Neural cell (in vitro differentiated cells): ENCODE measurements at regions not wholly inside any gene's neighbourhood (a gene's known extent, or its start where the extent isn't known, plus 50 kb on each side); places are given as distances from the start of the nearest gene placed in this dataset.
A peak's percentile ranks its signal among the peaks of the same experiment; 100 is the strongest.

ENCODE experiments used
- H2AFZ ChIP-seq: fragments of 200-600, 300-800 bp; sonication (generic), shearing (Covaris generic); 2 replicates; pipeline ENCODE4 v1.6.0; 2014; ENCODE audit warnings: low read depth, mild to moderate bottlenecking, antibody characterized with exemption, low read length, moderate library complexity
- H3F3A ChIP-seq: fragments of 200-600 bp; shearing (Covaris generic); 2 replicates; pipeline ENCODE4 v1.6.1; 2016; ENCODE audit warnings: mild to moderate bottlenecking, moderate library complexity, mixed read lengths, antibody characterized with exemption, low read length; ENCODE audit not compliant: insufficient read depth, poor library complexity, severe bottlenecking
- H3K27ac ChIP-seq: fragments of 200-600, 300-800 bp; sonication (generic), shearing (Covaris generic); 2 replicates; pipeline ENCODE4 v1.5.1; 2014; ENCODE audit warnings: mild to moderate bottlenecking, low read length, moderate library complexity
- H3K27me3 ChIP-seq: fragments of 300-800, 200-600 bp; sonication (generic), shearing (Covaris generic); 2 replicates; pipeline ENCODE4 v1.6.0; 2014; ENCODE audit warnings: mild to moderate bottlenecking, low read depth, low read length, moderate library complexity; ENCODE audit not compliant: insufficient read depth
- H3K36me3 ChIP-seq: fragments of 300-800, 200-600 bp; sonication (generic), shearing (Covaris generic); 2 replicates; pipeline ENCODE4 v1.5.1; 2014; ENCODE audit warnings: mild to moderate bottlenecking, antibody characterized with exemption, low read length, moderate library complexity; ENCODE audit not compliant: insufficient read depth
- H3K4me2 ChIP-seq: fragments of 300-800, 200-600 bp; sonication (generic), shearing (Covaris generic); 2 replicates; pipeline ENCODE4 v1.6.0; 2014; ENCODE audit warnings: mild to moderate bottlenecking, low read length
- H3K4me3 ChIP-seq: fragments of 300-800, 200-600 bp; sonication (generic), shearing (Covaris generic); 2 replicates; pipeline ENCODE4 v1.5.1; 2014; ENCODE audit warnings: mild to moderate bottlenecking, low read length, moderate library complexity
- H3K79me2 ChIP-seq: fragments of 200-600 bp; shearing (Covaris generic); replicated peaks from 2 replicates; pipeline ENCODE4 v1.6.0; 2014; ENCODE audit warnings: mild to moderate bottlenecking, low read length, moderate library complexity; ENCODE audit not compliant: insufficient read depth
- H3K9ac ChIP-seq: fragments of 300-800, 200-600 bp; sonication (generic), shearing (Covaris generic); 2 replicates; pipeline ENCODE4 v1.6.1; 2016; ENCODE audit warnings: mild to moderate bottlenecking, low read length, mixed read lengths
- H3K9me2 ChIP-seq: fragments of 200-600 bp; shearing (Covaris generic); 2 replicates; pipeline ENCODE4 v1.6.1; 2016; ENCODE audit warnings: mild to moderate bottlenecking, low read length, mixed read lengths; ENCODE audit not compliant: insufficient read depth
- H3K9me3 ChIP-seq: fragments of 200-600, 300-800 bp; sonication (generic), shearing (Covaris generic); 2 replicates; pipeline ENCODE4 v1.6.1; 2016; ENCODE audit warnings: mild to moderate bottlenecking, mixed run types, low read length, moderate library complexity, mixed read lengths
- H4K20me1 ChIP-seq: fragments of 200-600 bp; shearing (Covaris generic); 2 replicates; pipeline ENCODE4 v1.6.1; 2016; ENCODE audit warnings: mild to moderate bottlenecking, mixed run types; ENCODE audit not compliant: insufficient read depth
- EP300 ChIP-seq: fragments of 450-650 bp; conservative IDR thresholded peaks from 2 replicates; pipeline ENCODE4 v1.6.1; 2014; ENCODE audit warnings: antibody characterized with exemption, mild to moderate bottlenecking, moderate library complexity; ENCODE audit not compliant: poor library complexity, severe bottlenecking
- EZH2 ChIP-seq: fragments of 200-600, 300-800 bp; shearing (Covaris generic), sonication (generic); IDR thresholded peaks from 2 replicates; pipeline ENCODE4 v1.6.1; 2014; ENCODE audit warnings: antibody characterized with exemption, low read length, borderline replicate concordance, mild to moderate bottlenecking; ENCODE audit not compliant: insufficient read depth, poor library complexity, severe bottlenecking
- MXI1 ChIP-seq: fragments of 450-650 bp; conservative IDR thresholded peaks from 2 replicates; pipeline ENCODE4 v1.6.1; 2014; ENCODE audit warnings: antibody characterized with exemption, mild to moderate bottlenecking; ENCODE audit not compliant: poor library complexity, severe bottlenecking
- POLR2AphosphoS5 ChIP-seq: IDR thresholded peaks from 2 replicates; pipeline ENCODE4 v1.6.1; 2012
- RAD21 ChIP-seq: fragments of 450-650 bp; conservative IDR thresholded peaks from 2 replicates; pipeline ENCODE4 v1.6.1; 2014; ENCODE audit warnings: antibody characterized with exemption, mild to moderate bottlenecking, moderate library complexity
- SMC3 ChIP-seq: fragments of 450-650 bp; conservative IDR thresholded peaks from 2 replicates; pipeline ENCODE4 v1.6.1; 2014; ENCODE audit warnings: antibody characterized with exemption, mild to moderate bottlenecking, moderate library complexity; ENCODE audit not compliant: poor library complexity
- TAF1 ChIP-seq: IDR thresholded peaks from 2 replicates; pipeline ENCODE4 v1.6.1; 2012; ENCODE audit warnings: low read depth
- TF ChIP-seq, protein P1 (sequence below): fragments of 450-650 bp; IDR thresholded peaks from 2 replicates; pipeline ENCODE4 v1.5.1; 2014; ENCODE audit warnings: antibody characterized with exemption, mild to moderate bottlenecking, moderate library complexity; ENCODE audit not compliant: poor library complexity, severe bottlenecking
- TF ChIP-seq, protein P2 (sequence below): IDR thresholded peaks from 2 replicates; pipeline ENCODE4 v1.6.1; 2012; ENCODE audit warnings: borderline replicate concordance

DNA sequence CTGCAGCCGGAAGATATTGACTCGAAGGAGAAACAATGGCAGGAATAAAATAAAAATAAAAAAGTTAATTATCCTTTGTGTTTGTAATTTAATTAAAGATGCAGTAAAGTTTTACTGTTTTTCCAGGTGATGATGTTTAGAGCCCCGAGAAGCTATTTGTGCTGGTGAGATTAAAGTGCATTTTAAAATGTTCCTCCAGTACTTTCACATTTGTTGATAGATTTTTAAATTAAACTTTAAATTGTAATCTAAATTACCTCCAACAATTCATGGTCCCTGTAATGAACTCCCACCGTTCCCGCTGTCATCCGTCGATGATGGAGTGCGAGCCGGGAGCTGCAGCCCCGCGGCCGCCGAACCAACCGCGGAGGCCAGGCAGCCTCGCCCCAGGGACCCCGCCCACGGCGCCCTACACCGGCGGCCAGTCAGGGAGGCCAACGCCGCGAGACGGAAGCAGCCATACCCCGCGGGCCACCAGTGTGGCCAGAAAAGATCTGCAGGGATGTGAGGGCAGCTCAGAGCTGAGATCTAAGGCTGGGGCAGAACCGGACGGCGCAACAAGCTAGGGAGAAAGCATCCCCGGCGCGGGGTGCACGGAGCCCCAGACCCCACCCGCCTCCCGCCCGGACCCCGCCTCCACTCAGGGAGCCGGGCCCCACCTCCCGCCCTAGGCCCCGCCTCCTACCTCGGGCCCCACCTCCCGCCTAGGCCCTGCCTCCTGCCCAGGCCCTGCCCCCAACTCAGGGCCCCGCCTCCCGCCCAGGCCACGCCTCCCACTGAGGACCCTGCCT lies 104.0 kb downstream of the FAM53A start:
- no peaks in the 10 kb centered on the region for H4K20me1 ChIP-seq
- peaks cover 12% of the 10 kb centered on the region for H3K27me3 ChIP-seq
- H3F3A ChIP-seq: no peaks in the 10 kb centered on the region
- no peak overlapping the region for H2AFZ ChIP-seq
- no peak overlapping the region for H3K4me2 ChIP-seq
- H3K4me3 ChIP-seq: no peak overlapping the region
- no peaks in the 10 kb centered on the region for H3K36me3 ChIP-seq
- peaks cover 7% of the 10 kb centered on the region for H3K9me3 ChIP-seq
- no peaks in the 10 kb centered on the region for H3K79me2 ChIP-seq
- H3K9me2 ChIP-seq: no peaks in the 10 kb centered on the region
- no peak overlapping the region for H3K27ac ChIP-seq
- no peak for TF ChIP-seq EZH2
- TF ChIP-seq, protein P1, sequence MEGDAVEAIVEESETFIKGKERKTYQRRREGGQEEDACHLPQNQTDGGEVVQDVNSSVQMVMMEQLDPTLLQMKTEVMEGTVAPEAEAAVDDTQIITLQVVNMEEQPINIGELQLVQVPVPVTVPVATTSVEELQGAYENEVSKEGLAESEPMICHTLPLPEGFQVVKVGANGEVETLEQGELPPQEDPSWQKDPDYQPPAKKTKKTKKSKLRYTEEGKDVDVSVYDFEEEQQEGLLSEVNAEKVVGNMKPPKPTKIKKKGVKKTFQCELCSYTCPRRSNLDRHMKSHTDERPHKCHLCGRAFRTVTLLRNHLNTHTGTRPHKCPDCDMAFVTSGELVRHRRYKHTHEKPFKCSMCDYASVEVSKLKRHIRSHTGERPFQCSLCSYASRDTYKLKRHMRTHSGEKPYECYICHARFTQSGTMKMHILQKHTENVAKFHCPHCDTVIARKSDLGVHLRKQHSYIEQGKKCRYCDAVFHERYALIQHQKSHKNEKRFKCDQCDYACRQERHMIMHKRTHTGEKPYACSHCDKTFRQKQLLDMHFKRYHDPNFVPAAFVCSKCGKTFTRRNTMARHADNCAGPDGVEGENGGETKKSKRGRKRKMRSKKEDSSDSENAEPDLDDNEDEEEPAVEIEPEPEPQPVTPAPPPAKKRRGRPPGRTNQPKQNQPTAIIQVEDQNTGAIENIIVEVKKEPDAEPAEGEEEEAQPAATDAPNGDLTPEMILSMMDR: no peak
- TF ChIP-seq EP300: no peak
- H3K9ac ChIP-seq: no peak overlapping the region

DNA sequence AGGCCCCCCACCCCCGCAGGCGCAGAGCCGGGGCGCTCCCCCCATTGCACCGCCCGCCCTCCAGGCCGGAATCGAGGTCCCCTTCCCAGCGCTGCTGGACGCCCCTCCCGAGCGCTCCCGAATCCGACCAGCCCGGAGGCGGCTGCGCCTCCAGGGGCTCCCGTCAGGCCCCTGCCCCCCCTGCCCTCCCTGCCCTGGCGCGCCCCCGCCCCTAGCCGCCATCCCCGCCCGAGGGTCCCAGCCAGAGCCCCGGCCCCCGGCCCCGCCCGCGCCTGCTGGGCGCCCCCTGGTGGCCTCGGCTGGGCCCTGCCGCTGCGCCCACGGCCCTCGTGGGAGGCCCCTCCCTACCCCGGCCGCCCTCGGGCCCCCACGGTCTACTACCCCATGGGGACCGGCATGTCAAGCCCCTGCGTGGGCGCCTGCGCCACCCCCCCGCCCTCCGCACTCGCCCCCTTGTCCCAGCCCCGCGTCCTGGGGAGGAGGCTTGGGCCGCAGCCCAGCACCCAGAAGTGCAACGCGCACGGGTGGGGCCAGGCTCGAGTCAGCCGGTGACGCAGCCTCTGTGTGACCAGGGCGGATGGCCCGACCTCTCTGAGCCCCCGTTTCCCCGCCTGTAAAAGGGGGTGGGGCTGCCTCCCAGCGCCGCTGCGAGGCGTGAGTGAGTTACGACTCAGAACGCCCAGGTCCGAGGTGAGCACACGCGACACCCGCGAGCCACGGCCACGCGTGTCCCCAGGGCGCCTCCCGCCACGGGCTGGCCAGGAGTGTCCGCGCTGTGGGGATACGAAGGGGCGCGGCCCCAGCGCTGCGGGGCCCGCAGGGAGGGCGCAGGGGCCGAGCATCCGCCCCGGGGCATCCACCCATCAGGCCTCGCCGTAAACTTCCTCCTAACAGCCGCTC lies 104.9 kb downstream of the FAM53A start:
- Histone ChIP-seq H3K27ac (no peak overlapping the region), H4K20me1 (no peaks in the 10 kb centered on the region), H3K9ac (no peak overlapping the region), H3K4me2 (no peak overlapping the region), H3K79me2 (no peaks in the 10 kb centered on the region), H3K9me3 (peaks cover 2% of the 10 kb centered on the region), H3K27me3 (peaks cover 12% of the 10 kb centered on the region), H3K4me3 (peak overlapping the region; percentile 31), H3K36me3 (no peaks in the 10 kb centered on the region), H2AFZ (no peak overlapping the region), H3F3A (no peaks in the 10 kb centered on the region), H3K9me2 (no peaks in the 10 kb centered on the region)
- TF ChIP-seq POLR2AphosphoS5: no peak
- TF ChIP-seq EZH2: no peak
- no peak for TF ChIP-seq SMC3
- TF ChIP-seq MXI1: no peak
- no peak for TF ChIP-seq EP300
- no peak for TF ChIP-seq TAF1
- TF ChIP-seq, protein P1: no peak
- TF ChIP-seq, protein P2, sequence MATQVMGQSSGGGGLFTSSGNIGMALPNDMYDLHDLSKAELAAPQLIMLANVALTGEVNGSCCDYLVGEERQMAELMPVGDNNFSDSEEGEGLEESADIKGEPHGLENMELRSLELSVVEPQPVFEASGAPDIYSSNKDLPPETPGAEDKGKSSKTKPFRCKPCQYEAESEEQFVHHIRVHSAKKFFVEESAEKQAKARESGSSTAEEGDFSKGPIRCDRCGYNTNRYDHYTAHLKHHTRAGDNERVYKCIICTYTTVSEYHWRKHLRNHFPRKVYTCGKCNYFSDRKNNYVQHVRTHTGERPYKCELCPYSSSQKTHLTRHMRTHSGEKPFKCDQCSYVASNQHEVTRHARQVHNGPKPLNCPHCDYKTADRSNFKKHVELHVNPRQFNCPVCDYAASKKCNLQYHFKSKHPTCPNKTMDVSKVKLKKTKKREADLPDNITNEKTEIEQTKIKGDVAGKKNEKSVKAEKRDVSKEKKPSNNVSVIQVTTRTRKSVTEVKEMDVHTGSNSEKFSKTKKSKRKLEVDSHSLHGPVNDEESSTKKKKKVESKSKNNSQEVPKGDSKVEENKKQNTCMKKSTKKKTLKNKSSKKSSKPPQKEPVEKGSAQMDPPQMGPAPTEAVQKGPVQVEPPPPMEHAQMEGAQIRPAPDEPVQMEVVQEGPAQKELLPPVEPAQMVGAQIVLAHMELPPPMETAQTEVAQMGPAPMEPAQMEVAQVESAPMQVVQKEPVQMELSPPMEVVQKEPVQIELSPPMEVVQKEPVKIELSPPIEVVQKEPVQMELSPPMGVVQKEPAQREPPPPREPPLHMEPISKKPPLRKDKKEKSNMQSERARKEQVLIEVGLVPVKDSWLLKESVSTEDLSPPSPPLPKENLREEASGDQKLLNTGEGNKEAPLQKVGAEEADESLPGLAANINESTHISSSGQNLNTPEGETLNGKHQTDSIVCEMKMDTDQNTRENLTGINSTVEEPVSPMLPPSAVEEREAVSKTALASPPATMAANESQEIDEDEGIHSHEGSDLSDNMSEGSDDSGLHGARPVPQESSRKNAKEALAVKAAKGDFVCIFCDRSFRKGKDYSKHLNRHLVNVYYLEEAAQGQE: no peak
- no peak for TF ChIP-seq RAD21
